ENCODE measurements at regions not wholly inside any gene's neighbourhood (a gene's known extent, or its start where the extent isn't known, plus 50 kb on each side); places are given as distances from the start of the nearest gene placed in this dataset.

GRCh38 chr18:70506511-70506910 is 217.7 kb downstream of the SOCS6 start:
- TF ChIP-seq CTCF (IDR thresholded peaks at IDR 0.05) (no peak), POLR2A (IDR thresholded peaks at IDR 0.05) (no peak)

Data from right lobe of liver (tissue), 4 donors.